ENCODE measurements at regions not wholly inside any gene's neighbourhood (a gene's known extent, or its start where the extent isn't known, plus 50 kb on each side); places are given as distances from the start of the nearest gene placed in this dataset.

- TF ChIP-seq CTCF (IDR thresholded peaks at IDR 0.05 in 4 of 5, conservative IDR thresholded peaks at IDR 0.05 in 1 of 5), result no peak
- no peak for TF ChIP-seq POLR2A (IDR thresholded peaks at IDR 0.05)
Measured at GRCh38 chr11:29448246-29448877, 568.5 kb downstream of the KCNA4 start.
